AG04449 (cell line): ENCODE measurements at regions not wholly inside any gene's neighbourhood (a gene's known extent, or its start where the extent isn't known, plus 50 kb on each side); places are given as distances from the start of the nearest gene placed in this dataset.

Experiments
- CTCF ChIA-PET: fragments of 350-600 bp; formaldehyde crosslinking; extraction: SDS; loops from one replicate; lab custom pipeline; 2021; ENCODE audit warnings: antibody characterized with exemption; lab: Yijun Ruan, JAX
- POLR2A ChIA-PET: fragments of 400-600, 350-600 bp; formaldehyde crosslinking; extraction: SDS; loops from one replicate; lab custom pipeline; 2020; ENCODE audit warnings: antibody characterized with exemption, inconsistent platforms; lab: Yijun Ruan, JAX
- DNase-seq: peaks from one replicate; pipeline ENCODE4 v3.0.0-alpha.2; 2010; ENCODE audit warnings: low read depth, low spot score
- H3K4me3 ChIP-seq: 2 replicates; pipeline ENCODE4 v1.5.1; 2011; ENCODE audit warnings: low read depth, mild to moderate bottlenecking, control low read depth, low read length
- TF ChIP-seq, protein P1 (sequence below): IDR thresholded peaks from one replicate; pipeline ENCODE4 v1.5.1; 2011; ENCODE audit warnings: mild to moderate bottlenecking, moderate library complexity, low read length, control low read depth, inconsistent platforms; ENCODE audit not compliant: insufficient read depth; ENCODE audit errors: missing control alignments

DNA sequence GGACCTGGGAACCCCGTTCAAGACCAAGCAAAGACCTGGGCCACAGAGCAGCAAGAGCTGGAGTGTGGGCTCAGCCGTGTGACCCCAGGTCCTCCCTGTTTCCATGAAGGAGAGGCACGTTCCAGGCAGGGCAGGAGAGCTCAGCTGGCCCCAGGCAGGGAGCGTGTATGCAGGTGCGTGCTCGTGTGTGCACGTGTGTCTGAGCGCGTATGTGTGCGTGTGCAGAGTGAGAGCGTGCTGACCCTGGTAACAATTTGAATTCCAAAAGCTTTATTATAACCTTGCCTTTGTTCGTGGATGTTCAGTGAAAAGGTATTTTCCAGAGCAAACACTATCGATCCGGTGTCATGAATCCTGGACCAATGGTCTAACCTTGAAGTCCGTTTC, 54.6 kb downstream of the FOXL3 start:
- H3K4me3 ChIP-seq = no peak overlapping the region
- TF ChIP-seq, protein P1, sequence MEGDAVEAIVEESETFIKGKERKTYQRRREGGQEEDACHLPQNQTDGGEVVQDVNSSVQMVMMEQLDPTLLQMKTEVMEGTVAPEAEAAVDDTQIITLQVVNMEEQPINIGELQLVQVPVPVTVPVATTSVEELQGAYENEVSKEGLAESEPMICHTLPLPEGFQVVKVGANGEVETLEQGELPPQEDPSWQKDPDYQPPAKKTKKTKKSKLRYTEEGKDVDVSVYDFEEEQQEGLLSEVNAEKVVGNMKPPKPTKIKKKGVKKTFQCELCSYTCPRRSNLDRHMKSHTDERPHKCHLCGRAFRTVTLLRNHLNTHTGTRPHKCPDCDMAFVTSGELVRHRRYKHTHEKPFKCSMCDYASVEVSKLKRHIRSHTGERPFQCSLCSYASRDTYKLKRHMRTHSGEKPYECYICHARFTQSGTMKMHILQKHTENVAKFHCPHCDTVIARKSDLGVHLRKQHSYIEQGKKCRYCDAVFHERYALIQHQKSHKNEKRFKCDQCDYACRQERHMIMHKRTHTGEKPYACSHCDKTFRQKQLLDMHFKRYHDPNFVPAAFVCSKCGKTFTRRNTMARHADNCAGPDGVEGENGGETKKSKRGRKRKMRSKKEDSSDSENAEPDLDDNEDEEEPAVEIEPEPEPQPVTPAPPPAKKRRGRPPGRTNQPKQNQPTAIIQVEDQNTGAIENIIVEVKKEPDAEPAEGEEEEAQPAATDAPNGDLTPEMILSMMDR = no peak
- POLR2A ChIA-PET = no interaction called here

DNA sequence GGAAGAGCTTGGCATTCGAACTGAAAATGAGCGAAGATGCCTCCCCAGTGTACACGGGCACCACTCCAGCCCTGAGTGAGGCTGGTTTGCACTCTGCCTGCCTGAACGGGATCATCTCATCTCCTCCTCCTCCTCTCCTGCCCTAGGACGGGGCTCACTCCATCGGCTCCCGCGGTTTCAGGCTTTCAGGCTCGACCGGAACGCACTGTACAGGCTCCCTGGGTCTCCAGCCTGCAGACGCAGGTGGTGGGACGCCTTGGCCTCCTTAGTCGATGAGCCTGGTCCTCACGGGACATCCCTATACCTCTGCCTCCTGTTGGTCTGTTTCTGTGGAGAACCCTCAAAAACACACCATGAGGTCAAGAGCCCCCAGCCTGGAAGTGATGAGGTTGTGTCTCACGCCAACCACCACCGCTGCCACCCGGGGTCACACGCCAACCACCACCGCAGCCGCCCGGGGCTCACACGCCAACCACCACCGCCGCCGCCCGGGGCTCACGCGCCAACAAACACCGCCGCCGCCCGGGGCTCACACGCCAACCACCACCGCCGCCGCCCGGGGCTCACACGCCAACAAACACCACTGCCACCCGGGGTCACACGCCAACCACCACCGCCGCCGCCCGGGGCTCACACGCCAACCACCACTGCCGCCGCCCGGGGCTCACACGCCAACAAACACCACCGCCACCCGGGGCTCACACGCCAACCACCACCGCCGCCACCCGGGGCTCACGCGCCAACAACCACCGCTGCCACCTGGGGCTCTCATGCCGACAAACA, 56.3 kb downstream of the FOXL3 start:
- DNase-seq = no peak
- CTCF ChIA-PET = no interaction called here
- POLR2A ChIA-PET = no interaction called here

More for the DNA sequence above, 54.6 kb downstream of the FOXL3 start:
- no peak for DNase-seq
- CTCF ChIA-PET = interaction anchor here (4.5 kb wide), 1 partner anchor 12 kb away, joined by 26 read pairs; no protein-coding TSS in a partner anchor

DNA sequence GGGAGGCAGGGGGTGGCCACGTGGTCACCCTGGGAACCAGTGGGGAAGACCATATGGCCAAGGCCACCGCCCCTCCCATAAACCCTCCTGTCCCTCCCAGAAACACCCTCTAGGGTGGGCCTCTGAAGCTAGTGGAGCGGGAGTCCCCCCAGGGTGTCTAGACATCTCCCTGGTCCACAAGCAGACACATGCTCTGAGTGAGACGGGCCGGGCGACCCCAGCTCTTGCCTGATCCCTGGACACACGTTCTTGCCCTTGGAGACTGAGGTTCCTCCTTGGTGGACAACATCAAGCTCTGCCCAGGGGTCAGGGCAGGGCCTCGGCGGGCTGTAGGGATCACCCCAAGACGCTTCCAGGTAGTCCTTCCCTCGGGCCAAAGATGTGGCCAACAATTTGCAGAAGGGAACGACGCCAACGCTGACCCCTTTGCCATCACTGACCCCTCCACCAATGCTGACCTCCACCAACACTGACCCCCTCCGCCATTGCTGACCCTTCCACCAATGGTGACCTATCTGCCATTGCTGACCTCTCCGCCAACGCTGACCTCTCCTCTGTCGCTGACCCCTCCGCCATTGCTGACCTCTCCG, 57.1 kb downstream of the FOXL3 start:
- H3K4me3 ChIP-seq = no peak overlapping the region
- ChIA-PET POLR2A (no interaction called here), CTCF (no interaction called here)
- TF ChIP-seq, protein P1 = no peak
- DNase-seq = no peak

More for the DNA sequence above, 56.3 kb downstream of the FOXL3 start:
- no peak overlapping the region for H3K4me3 ChIP-seq
- TF ChIP-seq, protein P1 = no peak

DNA sequence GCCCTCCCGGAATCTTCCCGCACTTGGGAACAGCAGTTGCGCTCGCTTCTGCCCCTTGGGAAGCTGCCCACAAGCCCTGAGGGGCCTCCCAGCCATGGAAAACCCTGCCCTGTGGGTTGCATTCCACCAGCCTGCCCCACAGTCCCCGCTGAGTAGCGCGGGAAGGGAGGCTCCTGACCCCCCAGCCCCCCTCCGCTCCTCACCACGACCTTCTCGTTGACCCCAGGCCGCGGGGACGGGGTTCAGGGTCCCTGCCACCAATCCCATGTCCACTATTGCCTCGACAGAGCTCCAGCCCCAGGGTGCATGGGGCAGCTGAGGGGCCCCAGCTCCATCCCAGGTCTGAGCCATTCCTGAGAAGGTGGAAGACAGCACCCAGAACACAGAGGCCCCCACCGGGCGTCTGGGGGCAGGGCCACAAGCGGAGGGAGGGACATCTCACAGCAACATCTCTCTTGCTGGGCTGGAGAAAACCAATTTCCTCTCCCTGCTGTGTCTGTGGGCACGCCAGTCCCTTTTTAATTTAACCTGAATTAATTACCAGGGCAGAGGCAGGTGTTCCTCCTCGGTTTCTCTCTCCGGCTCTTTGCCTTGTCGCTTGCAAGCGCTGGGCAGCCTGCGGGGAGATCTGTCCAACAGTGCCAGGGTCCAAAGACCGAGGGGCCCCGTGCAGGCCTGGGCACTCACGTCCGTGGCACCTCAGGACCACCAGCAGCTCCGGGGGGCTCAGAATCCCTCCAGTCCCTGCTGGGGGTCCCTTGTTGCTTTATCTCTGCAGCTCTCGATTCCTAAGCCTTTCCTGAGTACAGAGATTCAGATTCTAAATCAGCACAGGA, 57.9 kb downstream of the FOXL3 start:
- no peak for DNase-seq
- TF ChIP-seq, protein P1 = no peak
- no peak overlapping the region for H3K4me3 ChIP-seq
- ChIA-PET CTCF (no interaction called here), POLR2A (no interaction called here)

DNA sequence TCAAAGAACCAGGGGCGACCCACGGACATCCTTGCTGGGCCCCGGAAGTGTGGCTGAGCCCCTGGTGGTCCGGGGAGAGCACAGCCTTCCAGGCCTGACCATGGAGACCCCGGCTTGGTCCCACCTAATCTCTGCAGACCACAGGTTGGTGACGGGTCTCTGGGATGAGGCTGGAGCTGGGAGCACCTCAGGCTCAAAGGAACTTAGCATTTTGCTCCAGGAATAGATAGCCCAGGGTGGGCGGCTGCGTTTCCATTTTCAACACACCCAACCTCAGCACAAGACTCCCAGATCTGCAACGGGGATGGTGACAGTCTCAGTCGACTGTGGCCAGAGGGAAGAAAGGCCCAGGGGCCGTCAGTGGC, 58.5 kb downstream of the FOXL3 start:
- TF ChIP-seq, protein P1 = no peak
- ChIA-PET POLR2A (no interaction called here), CTCF (no interaction called here)
- no peak overlapping the region for H3K4me3 ChIP-seq
- DNase-seq = no peak
